Activated T-helper 2 cell treated with anti-CD3 and anti-CD28 coated beads, Interferon-gamma antibody, Interleukin-2, Interleukin-4, amounts not matched to agents 10 μg/mL and 5 μg/mL and 100 μg/mL, durations not matched to agents 14 hours and 24 hours and 36 hours (primary cell): ENCODE measurements at regions not wholly inside any gene's neighbourhood (a gene's known extent, or its start where the extent isn't known, plus 50 kb on each side); places are given as distances from the start of the nearest gene placed in this dataset.
"Not testable (repeated sequence)": the region's sequence is repeated elsewhere in the genome, so short reads cannot be mapped to it uniquely, and the experiment has no call there.

Experiments
- DNase-seq: peaks from one replicate; pipeline ENCODE4 v3.0.0; 2021; ENCODE audit warnings: low spot score
- H3K27ac Mint-ChIP-seq: one replicate; pipeline ENCODE4 v1.8.0; 2021; ENCODE audit warnings: mixed read lengths
- H3K27me3 Mint-ChIP-seq: one replicate; pipeline ENCODE4 v1.8.0; 2021; ENCODE audit warnings: low read depth, mixed read lengths
- H3K36me3 Mint-ChIP-seq: one replicate; pipeline ENCODE4 v1.8.0; 2021; ENCODE audit warnings: low read depth, mixed read lengths
- H3K4me1 Mint-ChIP-seq: one replicate; pipeline ENCODE4 v1.8.0; 2021; ENCODE audit warnings: low read depth, mixed read lengths
- H3K4me3 Mint-ChIP-seq: one replicate; pipeline ENCODE4 v1.8.0; 2021; ENCODE audit warnings: low read depth, mild to moderate bottlenecking, moderate library complexity, mixed read lengths
- H3K9me3 Mint-ChIP-seq: one replicate; pipeline ENCODE4 v1.8.0; 2021; ENCODE audit warnings: mixed read lengths
- intact Hi-C: fragments of 100-400 bp; cut with micrococcal nuclease; formaldehyde crosslinking; loops from one replicate; pipeline ENCODE4 v1.15.1; 2023

GRCh38 chr12:25320123-25321006 is 69.6 kb upstream of the KRAS start:
- Mint-ChIP-seq H3K27ac (peak overlapping the region; percentile 56), H3K4me3 (no peak overlapping the region), H3K4me1 (peaks cover 46% of the 10 kb centered on the region), H3K9me3 (no peaks in the 10 kb centered on the region), H3K27me3 (peaks cover 17% of the 10 kb centered on the region), H3K36me3 (no peaks in the 10 kb centered on the region)
- no peak for DNase-seq
- intact Hi-C loops = loop anchor here (1.0 to 5.0 kb wide), 5 partner anchors 45 to 483 kb away; partner anchors contain the start of genes DNAI7, ETFRF1 and KRAS

DNA sequence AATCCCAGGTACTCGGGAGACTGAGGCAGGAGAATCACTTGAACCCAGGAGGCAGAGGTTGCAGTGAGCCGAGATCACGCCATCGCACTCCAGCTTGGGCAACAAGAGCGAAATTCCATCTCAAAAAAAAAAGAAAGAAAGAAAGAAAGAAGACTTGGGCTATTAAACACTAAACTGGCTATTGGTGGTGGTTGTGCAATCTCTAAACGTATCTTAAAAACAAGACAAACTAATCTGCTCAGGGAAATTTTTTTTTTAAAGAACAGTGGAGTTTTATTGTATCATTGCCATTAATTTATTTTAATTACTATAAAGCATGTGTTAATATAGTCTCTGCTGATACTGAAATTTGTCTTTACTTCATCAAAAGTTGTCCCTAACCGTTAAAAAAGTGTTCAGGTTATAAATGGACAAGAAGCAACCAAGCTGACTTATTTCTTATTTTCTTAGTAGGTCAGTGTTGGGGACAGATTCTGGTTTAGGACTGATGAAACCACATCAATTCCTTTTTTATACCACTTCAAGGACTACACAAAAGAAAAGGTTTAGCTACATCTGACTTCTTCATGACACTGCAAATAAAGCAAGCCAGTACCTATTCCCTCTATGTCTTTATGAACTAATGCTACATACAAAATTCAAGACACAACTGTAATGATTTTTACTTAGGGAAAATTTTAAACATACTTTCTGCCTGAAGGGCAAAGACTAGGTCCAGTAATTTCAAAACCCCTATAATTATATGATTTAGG is 68.7 kb upstream of the KRAS start:
- intact Hi-C loops = no loop called here
- no peak overlapping the region for H3K27ac Mint-ChIP-seq

DNA sequence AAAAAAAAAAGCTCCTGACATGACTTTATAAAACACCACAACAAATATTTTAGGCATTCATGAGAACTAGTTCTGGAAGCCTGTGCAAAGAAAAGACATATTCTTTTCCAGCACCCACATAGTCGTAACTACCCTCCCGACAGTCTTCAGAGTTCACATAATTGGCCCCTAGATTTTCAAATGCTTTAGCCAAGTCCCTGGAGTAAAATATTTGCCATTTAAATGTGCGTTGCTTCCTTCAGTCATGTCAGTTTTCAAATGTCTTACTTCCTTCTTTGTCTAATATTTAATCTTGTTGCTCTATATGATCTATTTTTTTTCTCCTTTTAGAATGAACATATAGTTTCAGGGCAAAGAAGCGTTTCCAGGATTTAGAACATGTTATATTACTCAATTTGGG is 66.8 kb upstream of the KRAS start:
- intact Hi-C loops = no loop called here
- no peak overlapping the region for H3K4me3 Mint-ChIP-seq
- H3K9me3 Mint-ChIP-seq = no peaks in the 10 kb centered on the region
- H3K36me3 Mint-ChIP-seq = peaks cover 3% of the 10 kb centered on the region
- peaks cover 19% of the 10 kb centered on the region for H3K27me3 Mint-ChIP-seq
- H3K27ac Mint-ChIP-seq = no peak overlapping the region
- H3K4me1 Mint-ChIP-seq = peaks cover 31% of the 10 kb centered on the region
- no peak for DNase-seq

More for the DNA sequence above, 68.7 kb upstream of the KRAS start:
- Mint-ChIP-seq H3K36me3 (peaks cover 3% of the 10 kb centered on the region), H3K4me3 (no peak overlapping the region), H3K9me3 (no peaks in the 10 kb centered on the region), H3K27me3 (peaks cover 22% of the 10 kb centered on the region), H3K4me1 (peaks cover 46% of the 10 kb centered on the region)
- no peak for DNase-seq

DNA sequence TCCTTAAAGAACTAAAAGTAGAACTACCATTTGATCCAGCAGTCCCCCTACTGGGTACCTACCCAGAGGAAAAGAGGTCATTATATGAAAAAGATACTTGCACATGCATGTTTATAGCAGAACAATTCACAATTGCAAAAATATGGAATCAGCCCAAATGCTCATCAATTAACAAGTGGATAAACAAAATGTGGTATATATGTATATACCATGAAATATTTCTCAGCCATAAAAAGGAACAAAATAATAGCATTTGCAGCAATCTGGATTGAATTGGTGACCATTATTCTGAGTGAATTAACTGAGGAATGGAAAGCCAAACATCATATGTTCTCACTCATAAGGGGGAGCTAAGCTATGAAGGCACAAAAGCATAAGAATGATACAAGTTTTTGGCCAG is 64.7 kb upstream of the KRAS start:
- Mint-ChIP-seq H3K27ac (no peak overlapping the region), H3K9me3 (peaks cover 4% of the 10 kb centered on the region)
- no peak for DNase-seq

DNA sequence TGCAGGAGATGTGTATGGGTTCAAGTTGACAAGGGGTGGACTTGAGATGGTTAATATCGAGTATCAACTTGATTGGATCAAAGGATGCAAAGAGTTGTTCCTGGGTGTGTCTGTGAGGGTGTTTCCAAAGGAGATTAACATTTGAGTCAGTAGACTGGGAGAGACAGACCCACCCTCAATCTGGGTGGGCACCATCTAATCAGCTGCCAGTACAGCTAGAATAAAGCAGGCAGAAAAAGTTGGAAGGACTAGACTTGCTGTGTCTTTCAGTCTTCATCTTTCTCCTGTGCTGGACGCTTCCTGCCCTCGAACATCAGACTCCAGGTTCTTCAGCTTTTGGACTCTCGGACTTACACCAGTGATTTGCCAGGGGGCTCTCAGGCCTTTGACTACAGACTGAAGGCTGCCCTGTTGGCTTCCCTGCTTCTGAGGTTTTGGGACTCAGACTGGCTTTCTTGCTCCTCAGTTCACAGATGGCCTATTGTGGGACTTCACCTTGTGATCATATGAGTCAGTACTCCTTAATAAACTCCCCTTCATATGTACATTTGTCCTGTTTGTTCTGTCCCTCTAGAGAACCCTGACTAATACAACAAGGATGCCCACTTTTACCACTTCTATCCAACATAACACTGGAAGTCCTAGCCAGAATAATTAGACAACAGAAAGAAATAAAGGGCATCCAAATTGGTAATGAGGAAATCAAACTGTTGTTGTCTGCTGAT is 62.7 kb upstream of the KRAS start:
- H3K4me1 Mint-ChIP-seq, H3K4me3 Mint-ChIP-seq, H3K27ac Mint-ChIP-seq, H3K36me3 Mint-ChIP-seq, H3K9me3 Mint-ChIP-seq, DNase-seq, intact Hi-C loops: not testable (repeated sequence)
- H3K27me3 Mint-ChIP-seq = peaks cover 16% of the 10 kb centered on the region

More for the DNA sequence above, 64.7 kb upstream of the KRAS start:
- Mint-ChIP-seq H3K36me3 (peaks cover 3% of the 10 kb centered on the region), H3K27me3 (peaks cover 19% of the 10 kb centered on the region), H3K4me3 (no peak overlapping the region), H3K4me1 (peaks cover 10% of the 10 kb centered on the region)
- intact Hi-C loops = no loop called here

- Mint-ChIP-seq H3K9me3 (peaks cover 4% of the 10 kb centered on the region), H3K27ac (no peak overlapping the region), H3K4me1 (no peaks in the 10 kb centered on the region), H3K4me3 (no peak overlapping the region), H3K36me3 (peaks cover 3% of the 10 kb centered on the region), H3K27me3 (peaks cover 16% of the 10 kb centered on the region)
- intact Hi-C loops = no loop called here
- DNase-seq = no peak
These were observed 60.8 kb upstream of the KRAS start for GRCh38 chr12:25311506-25311905.

GRCh38 chr12:25310071-25310470 is 59.3 kb upstream of the KRAS start:
- H3K9me3 Mint-ChIP-seq, H3K36me3 Mint-ChIP-seq, H3K4me3 Mint-ChIP-seq, intact Hi-C loops, H3K4me1 Mint-ChIP-seq, H3K27ac Mint-ChIP-seq, DNase-seq: not testable (repeated sequence)
- H3K27me3 Mint-ChIP-seq = peaks cover 26% of the 10 kb centered on the region

GRCh38 chr12:25308756-25309155 is 58.0 kb upstream of the KRAS start:
- H3K27me3 Mint-ChIP-seq = peaks cover 30% of the 10 kb centered on the region
- intact Hi-C loops = no loop called here
- no peaks in the 10 kb centered on the region for H3K4me1 Mint-ChIP-seq

DNA sequence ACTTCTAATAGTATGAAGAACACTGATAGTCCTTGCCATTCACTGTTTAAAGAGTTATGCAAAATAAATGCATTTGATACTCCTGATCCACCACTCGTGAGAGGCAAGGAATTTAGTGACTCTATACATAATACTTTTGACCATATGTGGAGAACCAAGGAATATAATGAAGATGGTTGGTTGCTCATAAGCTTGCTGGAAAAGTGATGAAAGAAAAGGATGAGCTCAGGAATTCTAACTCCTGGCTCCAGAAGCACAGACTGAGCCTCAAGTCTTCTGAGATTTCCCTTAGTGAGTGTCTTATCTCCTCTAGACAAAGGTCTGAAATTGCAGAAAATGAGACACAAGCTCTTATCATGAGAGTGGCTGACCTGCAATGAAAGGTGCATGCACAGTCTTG is 57.1 kb upstream of the KRAS start:
- Mint-ChIP-seq H3K9me3 (peaks cover 4% of the 10 kb centered on the region), H3K4me1 (no peaks in the 10 kb centered on the region), H3K27me3 (peaks cover 35% of the 10 kb centered on the region), H3K27ac (no peak overlapping the region), H3K4me3 (no peak overlapping the region), H3K36me3 (no peaks in the 10 kb centered on the region)
- DNase-seq = no peak
- intact Hi-C loops = no loop called here

More at GRCh38 chr12:25308756-25309155, 58.0 kb upstream of the KRAS start:
- DNase-seq = no peak
- Mint-ChIP-seq H3K9me3 (peaks cover 4% of the 10 kb centered on the region), H3K36me3 (no peaks in the 10 kb centered on the region), H3K27ac (no peak overlapping the region), H3K4me3 (no peak overlapping the region)

GRCh38 chr12:25301798-25302197 is 51.1 kb upstream of the KRAS start:
- Mint-ChIP-seq H3K4me1 (no peaks in the 10 kb centered on the region), H3K27me3 (peaks cover 42% of the 10 kb centered on the region), H3K9me3 (no peaks in the 10 kb centered on the region), H3K36me3 (no peaks in the 10 kb centered on the region), H3K4me3 (no peak overlapping the region), H3K27ac (no peak overlapping the region)
- intact Hi-C loops = no loop called here
- no peak for DNase-seq
